CD4-positive, alpha-beta T cell treated with Interleukin-15 for 4 hours (primary cell): ENCODE measurements at regions not wholly inside any gene's neighbourhood (a gene's known extent, or its start where the extent isn't known, plus 50 kb on each side); places are given as distances from the start of the nearest gene placed in this dataset.

Experiments used
- DNase-seq: peaks from one replicate; pipeline ENCODE4 v3.0.0-alpha.2; 2020; ENCODE audit warnings: low spot score

- no peak for DNase-seq
Observed at GRCh38 chr16:59327894-59328293, 593.8 kb upstream of the GOT2 start.

- DNase-seq = no peak
Observed at GRCh38 chr16:59326955-59327354, 592.8 kb upstream of the GOT2 start.

DNA sequence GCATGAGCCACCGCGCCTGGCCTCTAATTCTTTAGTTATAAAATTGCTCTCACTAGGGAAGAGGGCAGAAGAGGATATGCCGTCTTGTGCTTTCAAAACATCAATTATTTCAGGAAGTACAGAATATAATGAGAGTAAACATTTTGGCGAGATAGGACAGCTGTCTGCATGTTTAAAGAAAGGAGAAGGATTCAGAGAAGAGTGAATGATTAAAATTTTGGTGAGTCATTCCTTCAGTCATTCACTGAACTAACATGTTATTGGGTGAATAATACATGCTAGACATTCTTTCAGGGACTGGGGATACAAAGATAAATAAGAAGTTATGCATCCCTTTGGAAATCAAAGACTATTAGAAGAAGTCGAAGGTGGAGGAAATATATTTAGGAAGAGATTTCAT is 590.3 kb upstream of the GOT2 start:
- no peak for DNase-seq

DNA sequence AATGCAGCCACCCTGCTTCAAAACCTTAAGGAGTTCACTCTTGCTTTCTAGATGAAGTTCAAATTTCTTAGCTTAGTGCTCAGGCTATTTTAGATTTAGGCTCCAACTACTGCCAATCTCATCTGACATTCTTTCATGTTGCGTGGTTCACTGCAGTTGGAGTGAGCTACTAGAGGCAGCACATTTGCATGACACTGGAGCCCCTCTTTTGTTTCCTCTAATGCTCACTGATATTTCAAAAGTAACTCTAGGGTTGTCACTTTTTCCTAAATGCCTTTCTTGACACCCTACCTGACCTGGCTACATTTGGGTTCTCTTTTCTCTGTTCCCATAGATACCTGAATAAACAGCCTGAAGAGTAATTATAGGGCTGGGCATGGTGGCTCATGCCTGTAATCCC is 586.5 kb upstream of the GOT2 start:
- no peak for DNase-seq

- no peak for DNase-seq
Observed at GRCh38 chr16:59319871-59320270, 585.8 kb upstream of the GOT2 start.

DNA sequence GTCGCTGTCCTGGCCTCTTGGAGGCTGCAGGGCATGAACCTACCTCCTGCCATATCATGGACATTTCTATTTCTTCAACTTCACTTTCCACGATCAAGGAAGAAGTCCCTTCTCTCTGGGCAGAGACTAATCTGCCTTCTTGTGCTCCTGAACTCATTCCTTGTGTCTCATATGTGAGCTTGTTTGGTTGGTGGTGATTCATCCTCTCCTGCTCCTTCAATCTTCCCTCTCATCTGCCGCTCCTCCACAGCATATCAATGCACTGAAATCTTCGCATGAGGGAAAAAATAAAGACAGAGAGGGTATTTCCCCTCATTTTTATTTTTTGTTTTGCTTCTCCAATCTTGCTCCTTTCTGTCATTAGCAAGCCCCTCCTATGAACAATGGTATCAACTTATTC is 571.7 kb upstream of the GOT2 start:
- DNase-seq = no peak

DNA sequence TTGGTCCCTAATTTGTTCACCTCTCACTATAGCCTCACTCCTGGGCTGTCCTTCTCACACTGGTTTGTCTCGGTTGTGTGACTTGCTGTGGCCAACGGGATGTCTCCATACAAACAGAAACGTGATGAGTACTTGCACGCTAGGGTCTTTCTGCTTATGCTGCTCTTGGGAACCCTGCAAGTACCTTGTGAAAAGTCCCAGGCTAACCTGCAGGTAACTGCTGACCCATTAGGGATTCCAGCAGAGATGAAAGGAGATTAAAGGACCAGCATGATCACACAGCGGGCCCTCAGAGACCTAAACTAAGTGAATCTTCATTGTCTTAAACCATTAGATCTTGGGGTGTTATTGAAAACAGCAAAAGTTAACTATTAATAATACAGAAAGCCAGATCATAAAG is 562.8 kb upstream of the GOT2 start:
- DNase-seq = no peak

- no peak for DNase-seq
Observed at GRCh38 chr16:59295993-59296736, 562.0 kb upstream of the GOT2 start.

DNA sequence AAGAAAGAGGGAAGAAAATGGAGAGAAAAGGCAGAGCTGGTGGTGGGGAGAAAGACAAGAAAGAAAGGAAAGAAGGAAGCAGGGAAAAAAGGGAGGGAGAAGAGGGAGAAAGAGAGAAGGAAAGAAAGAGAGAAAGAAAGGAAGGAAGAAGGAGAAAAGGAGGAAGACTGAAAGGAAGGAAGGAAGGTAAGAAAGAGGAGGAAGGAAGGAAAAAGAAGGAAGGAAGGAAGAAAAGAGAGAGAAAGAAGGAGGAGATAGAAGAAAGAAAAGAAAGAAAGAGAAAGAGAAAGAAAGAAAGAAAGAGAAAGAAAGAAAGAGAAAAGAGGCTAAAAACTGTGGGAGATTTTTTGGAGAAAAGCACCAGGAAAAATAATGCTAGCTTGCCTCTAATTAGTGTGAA is 561.4 kb upstream of the GOT2 start:
- DNase-seq = no peak

GRCh38 chr16:59290718-59291117 is 556.6 kb upstream of the GOT2 start:
- DNase-seq = no peak

GRCh38 chr16:59289151-59289550 is 555.0 kb upstream of the GOT2 start:
- DNase-seq = no peak

DNA sequence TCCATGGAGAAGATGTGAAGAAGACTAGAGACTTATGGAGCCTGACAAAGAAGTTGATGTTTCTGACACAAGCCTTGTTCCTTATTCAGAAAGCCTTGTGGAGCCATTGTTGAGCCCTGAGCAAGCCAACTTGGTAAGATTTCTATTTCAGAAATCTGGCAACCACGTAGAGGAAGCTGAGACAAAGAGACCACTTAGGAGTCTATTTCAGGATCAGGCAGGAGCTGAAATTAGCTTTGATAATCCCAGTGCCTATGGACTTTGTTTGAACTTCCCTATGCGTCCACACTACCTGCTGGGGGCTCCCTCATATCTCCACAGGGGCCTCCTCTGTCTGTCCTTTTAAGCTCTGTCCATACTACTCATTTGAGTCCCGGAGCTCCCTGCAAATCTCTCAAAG is 540.0 kb upstream of the GOT2 start:
- no peak for DNase-seq

GRCh38 chr16:59263955-59264354 is 529.8 kb upstream of the GOT2 start:
- DNase-seq = no peak

DNA sequence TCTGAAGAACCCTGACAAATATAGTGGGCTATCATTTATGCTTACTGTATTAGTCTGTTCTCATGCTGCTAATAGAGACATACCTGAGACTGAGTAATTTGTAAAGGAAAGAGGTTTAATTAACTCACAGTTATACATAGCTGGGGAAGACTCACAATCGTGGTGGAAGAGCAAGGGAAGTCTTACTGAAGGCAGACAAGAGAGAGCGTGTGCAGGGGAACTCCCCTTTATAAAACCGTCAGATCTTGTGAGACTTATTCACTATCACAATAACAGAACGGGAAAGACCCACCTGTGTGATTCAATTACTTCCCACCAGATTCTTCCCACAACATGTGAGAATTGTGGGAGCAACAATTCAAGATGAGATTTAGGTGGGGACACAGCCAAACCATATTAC is 526.8 kb upstream of the GOT2 start:
- DNase-seq = no peak

- DNase-seq = no peak
Observed at GRCh38 chr16:59259950-59260319, 525.8 kb upstream of the GOT2 start.

- DNase-seq = no peak
Observed at GRCh38 chr16:59259074-59259949, 525.2 kb upstream of the GOT2 start.

DNA sequence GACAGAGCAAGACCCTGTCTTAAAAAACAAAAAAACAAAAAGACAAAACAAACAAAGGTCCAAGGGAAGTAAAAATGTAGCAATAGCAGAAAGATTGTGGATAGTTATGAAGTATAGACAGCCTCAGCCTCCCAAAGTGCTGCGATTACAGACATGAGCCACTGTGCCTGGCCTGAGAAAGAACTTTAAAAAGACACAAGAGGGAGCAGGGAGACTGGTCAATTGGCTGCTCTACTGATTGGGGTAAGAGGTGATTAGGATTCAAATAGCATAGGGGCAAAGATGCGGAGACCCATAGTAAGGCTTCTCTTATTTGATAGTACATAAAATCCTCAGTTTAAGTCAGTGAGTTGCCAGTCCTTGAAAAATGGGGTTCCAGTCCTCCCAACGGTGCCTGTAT is 518.2 kb upstream of the GOT2 start:
- no peak for DNase-seq

GRCh38 chr16:59249011-59249410 is 514.9 kb upstream of the GOT2 start:
- no peak for DNase-seq

DNA sequence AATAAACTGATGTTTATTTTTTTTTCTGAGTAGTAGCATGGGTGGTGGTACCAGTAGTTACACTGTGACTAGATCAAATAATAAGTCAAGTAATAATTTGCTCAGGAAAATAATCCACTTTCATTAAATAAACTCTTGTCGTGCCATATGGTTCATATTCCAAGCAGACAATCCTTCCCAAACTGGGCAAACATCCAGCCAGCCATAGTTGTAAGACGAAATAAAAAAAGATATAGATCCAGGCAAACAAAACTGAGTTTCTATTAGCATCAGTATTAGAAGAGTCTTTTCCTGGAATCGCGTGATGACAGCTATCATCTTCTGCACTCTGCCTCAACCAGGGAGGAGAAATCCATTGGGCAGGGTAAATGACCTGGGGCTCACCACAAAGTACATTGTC is 508.4 kb upstream of the GOT2 start:
- no peak for DNase-seq

- no peak for DNase-seq
Observed at GRCh38 chr16:59238246-59238645, 504.1 kb upstream of the GOT2 start.

DNA sequence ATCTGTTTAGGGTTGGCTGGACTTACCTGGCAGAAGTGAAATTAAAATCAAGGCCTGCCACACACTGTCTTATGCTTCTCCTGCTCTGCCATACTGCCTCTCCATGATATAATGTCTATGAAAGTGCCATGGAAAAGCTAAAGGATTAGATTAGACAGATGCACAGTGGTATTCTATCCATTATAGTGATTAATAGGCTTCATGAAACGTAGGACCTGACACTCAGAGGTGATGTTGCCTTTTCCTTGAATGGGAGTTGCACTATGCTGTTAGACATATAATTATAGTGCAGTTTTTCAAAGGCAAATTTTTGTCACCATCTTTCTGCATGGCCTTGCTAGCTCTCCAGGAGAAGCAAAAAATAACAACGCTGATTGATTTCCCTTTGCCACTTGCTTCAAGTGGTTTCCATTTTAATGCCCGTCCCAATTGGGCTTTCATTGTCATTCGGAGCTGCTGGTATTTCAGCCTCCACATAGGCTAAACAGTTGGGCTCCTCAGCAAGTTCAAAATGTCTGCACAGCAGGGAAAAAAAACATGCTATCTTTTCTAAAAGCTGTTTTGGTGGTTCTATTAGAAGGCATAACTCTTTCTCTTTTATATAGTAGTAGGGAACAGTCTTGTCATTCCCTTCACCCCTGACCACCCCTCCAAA is 502.8 kb upstream of the GOT2 start:
- no peak for DNase-seq

DNA sequence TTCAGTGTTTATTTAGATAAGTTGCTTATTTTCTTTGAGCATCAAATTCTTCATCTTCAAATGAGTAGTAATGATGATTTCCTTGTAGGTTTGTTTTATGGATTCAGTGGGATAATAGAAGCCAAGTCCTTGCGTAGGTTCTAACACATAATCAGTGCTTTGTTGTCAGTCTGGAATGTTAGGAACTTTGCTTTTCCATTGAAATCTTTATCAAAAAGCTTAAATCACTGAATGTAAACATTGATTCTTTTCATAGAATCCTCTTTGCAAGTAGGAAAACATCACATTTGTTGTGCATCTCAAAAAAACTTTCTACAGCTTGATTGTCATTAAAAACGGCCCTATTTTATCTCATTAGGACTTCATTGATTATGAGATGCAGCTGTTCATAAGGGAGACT is 490.3 kb upstream of the GOT2 start:
- no peak for DNase-seq

GRCh38 chr16:59220011-59220410 is 485.9 kb upstream of the GOT2 start:
- DNase-seq = no peak
